AG10803 (cell line): ENCODE measurements at regions not wholly inside any gene's neighbourhood (a gene's known extent, or its start where the extent isn't known, plus 50 kb on each side); places are given as distances from the start of the nearest gene placed in this dataset.
"Not testable (repeated sequence)": the region's sequence is repeated elsewhere in the genome, so short reads cannot be mapped to it uniquely, and the experiment has no call there.

Source experiments
- DNase-seq: peaks from one replicate; pipeline ENCODE4 v3.0.0; 2010; ENCODE audit warnings: low read depth
- H3K4me3 ChIP-seq: 2 replicates; pipeline ENCODE4 v1.5.1; 2011; ENCODE audit warnings: mild to moderate bottlenecking, low read length, control low read depth
- CTCF ChIP-seq: conservative IDR thresholded peaks from 2 replicates; pipeline ENCODE4 v1.5.1; 2011; ENCODE audit warnings: mild to moderate bottlenecking, low read length, control low read depth, inconsistent platforms

GRCh38 chr6:16883414-16883813, 122.2 kb upstream of the ATXN1 start:
- DNase-seq = no peak
- no peak for TF ChIP-seq CTCF
- no peak overlapping the region for H3K4me3 ChIP-seq

GRCh38 chr6:16882230-16882629, 121.0 kb upstream of the ATXN1 start:
- no peak for DNase-seq
- no peak for TF ChIP-seq CTCF
- H3K4me3 ChIP-seq = no peak overlapping the region

- DNase-seq = not testable (repeated sequence)
Measured at GRCh38 chr6:16876852-16877251, 115.6 kb upstream of the ATXN1 start.

GRCh38 chr6:16876201-16876600, 114.9 kb upstream of the ATXN1 start:
- DNase-seq = no peak
- TF ChIP-seq CTCF = no peak
- H3K4me3 ChIP-seq = no peak overlapping the region

More at GRCh38 chr6:16876852-16877251, 115.6 kb upstream of the ATXN1 start:
- H3K4me3 ChIP-seq = not testable (repeated sequence)

- no peak for TF ChIP-seq CTCF
- no peak for DNase-seq
- no peak overlapping the region for H3K4me3 ChIP-seq
Measured at GRCh38 chr6:16873698-16874097, 112.4 kb upstream of the ATXN1 start.

GRCh38 chr6:16872543-16873235, 111.4 kb upstream of the ATXN1 start:
- DNase-seq = no peak
- no peak overlapping the region for H3K4me3 ChIP-seq
- TF ChIP-seq CTCF = no peak; the same call in 1 of the 2 replicates

- no peak for TF ChIP-seq CTCF
Measured at GRCh38 chr6:16871047-16871446, 109.8 kb upstream of the ATXN1 start.

More at GRCh38 chr6:16871047-16871446, 109.8 kb upstream of the ATXN1 start:
- DNase-seq = no peak
- no peak overlapping the region for H3K4me3 ChIP-seq
